ENCODE measurements at regions not wholly inside any gene's neighbourhood (a gene's known extent, or its start where the extent isn't known, plus 50 kb on each side); places are given as distances from the start of the nearest gene placed in this dataset.

GRCh38 chr20:11721411-11721810, 196.3 kb upstream of the BTBD3 start:
- ATAC-seq (ENCODE audit: low read depth) = no peak

GRCh38 chr20:11724097-11724496, 193.6 kb upstream of the BTBD3 start:
- TF ChIP-seq CTCF (IDR thresholded peaks at IDR 0.05; ENCODE audit: poor library complexity, severe bottlenecking) = no peak
- no peaks in the 10 kb centered on the region for H3K4me1 ChIP-seq (ENCODE audit: insufficient read depth, poor library complexity, severe bottlenecking)
- no peaks in the 10 kb centered on the region for H3K9me3 ChIP-seq (ENCODE audit: severe bottlenecking)
- ATAC-seq (ENCODE audit: low read depth) (no peak), DNase-seq (ENCODE audit: low spot score) (no peak)
- H3K27ac ChIP-seq (ENCODE audit: poor library complexity, severe bottlenecking) = no peak overlapping the region
- H3K4me3 ChIP-seq (ENCODE audit: severe bottlenecking) = no peak overlapping the region
- H3K36me3 ChIP-seq (ENCODE audit: low read depth) = no peaks in the 10 kb centered on the region
- no peaks in the 10 kb centered on the region for H3K27me3 ChIP-seq (ENCODE audit: insufficient read depth, poor library complexity, severe bottlenecking)

More at GRCh38 chr20:11721411-11721810, 196.3 kb upstream of the BTBD3 start:
- TF ChIP-seq CTCF (IDR thresholded peaks at IDR 0.05; ENCODE audit: poor library complexity, severe bottlenecking) = no peak
- H3K9me3 ChIP-seq (ENCODE audit: severe bottlenecking) = no peaks in the 10 kb centered on the region
- H3K4me3 ChIP-seq (ENCODE audit: severe bottlenecking) = no peak overlapping the region
- H3K36me3 ChIP-seq (ENCODE audit: low read depth) = no peaks in the 10 kb centered on the region
- no peaks in the 10 kb centered on the region for H3K27me3 ChIP-seq (ENCODE audit: insufficient read depth, poor library complexity, severe bottlenecking)
- no peak for DNase-seq (ENCODE audit: low spot score)
- no peak overlapping the region for H3K27ac ChIP-seq (ENCODE audit: poor library complexity, severe bottlenecking)
- no peaks in the 10 kb centered on the region for H3K4me1 ChIP-seq (ENCODE audit: insufficient read depth, poor library complexity, severe bottlenecking)

- DNase-seq (ENCODE audit: low spot score) = no peak
- no peak for ATAC-seq (ENCODE audit: low read depth)
- no peak overlapping the region for H3K4me3 ChIP-seq (ENCODE audit: severe bottlenecking)
- no peaks in the 10 kb centered on the region for H3K36me3 ChIP-seq (ENCODE audit: low read depth)
- no peaks in the 10 kb centered on the region for H3K9me3 ChIP-seq (ENCODE audit: severe bottlenecking)
- H3K4me1 ChIP-seq (ENCODE audit: insufficient read depth, poor library complexity, severe bottlenecking) = no peaks in the 10 kb centered on the region
- no peak for TF ChIP-seq CTCF (IDR thresholded peaks at IDR 0.05; ENCODE audit: poor library complexity, severe bottlenecking)
- H3K27me3 ChIP-seq (ENCODE audit: insufficient read depth, poor library complexity, severe bottlenecking) = no peaks in the 10 kb centered on the region
- H3K27ac ChIP-seq (ENCODE audit: poor library complexity, severe bottlenecking) = no peak overlapping the region
Measured at GRCh38 chr20:11726026-11726425, 191.7 kb upstream of the BTBD3 start.

GRCh38 chr20:11727708-11728107, 190.0 kb upstream of the BTBD3 start:
- no peak for ATAC-seq (ENCODE audit: low read depth)
- no peak for DNase-seq (ENCODE audit: low spot score)
- Histone ChIP-seq H3K27me3 (ENCODE audit: insufficient read depth, poor library complexity, severe bottlenecking) (no peaks in the 10 kb centered on the region), H3K4me3 (ENCODE audit: severe bottlenecking) (no peak overlapping the region), H3K4me1 (ENCODE audit: insufficient read depth, poor library complexity, severe bottlenecking) (no peaks in the 10 kb centered on the region), H3K36me3 (ENCODE audit: low read depth) (no peaks in the 10 kb centered on the region), H3K27ac (ENCODE audit: poor library complexity, severe bottlenecking) (no peak overlapping the region), H3K9me3 (ENCODE audit: severe bottlenecking) (no peaks in the 10 kb centered on the region)
- no peak for TF ChIP-seq CTCF (IDR thresholded peaks at IDR 0.05; ENCODE audit: poor library complexity, severe bottlenecking)

- DNase-seq (ENCODE audit: low spot score) (no peak), ATAC-seq (ENCODE audit: low read depth) (no peak)
- Histone ChIP-seq H3K4me3 (ENCODE audit: severe bottlenecking) (no peak overlapping the region), H3K27ac (ENCODE audit: poor library complexity, severe bottlenecking) (no peak overlapping the region), H3K4me1 (ENCODE audit: insufficient read depth, poor library complexity, severe bottlenecking) (no peaks in the 10 kb centered on the region), H3K27me3 (ENCODE audit: insufficient read depth, poor library complexity, severe bottlenecking) (no peaks in the 10 kb centered on the region), H3K36me3 (ENCODE audit: low read depth) (no peaks in the 10 kb centered on the region), H3K9me3 (ENCODE audit: severe bottlenecking) (no peaks in the 10 kb centered on the region)
- no peak for TF ChIP-seq CTCF (IDR thresholded peaks at IDR 0.05; ENCODE audit: poor library complexity, severe bottlenecking)
Measured at GRCh38 chr20:11728937-11729336, 188.8 kb upstream of the BTBD3 start.

Data from RWPE2 (cell line).